Esophagus squamous epithelium (tissue), 5 donors: ENCODE measurements at regions not wholly inside any gene's neighbourhood (a gene's known extent, or its start where the extent isn't known, plus 50 kb on each side); places are given as distances from the start of the nearest gene placed in this dataset.

Experiments
- DNase-seq: peaks from one replicate; lab custom pipeline; 2025; lab: John Stamatoyannopoulos, UW
- H3K27ac ChIP-seq, 4 donors: fragments of 200-600 bp; sonication (generic); one replicate each; pipeline ENCODE4 v1.5.1; 2016 to 2019; ENCODE audit warnings: mild to moderate bottlenecking in 1 of 4
- H3K27me3 ChIP-seq, 4 donors: fragments of 200-600 bp; sonication (generic); 1 replicate in 3 of 4; 2 replicates in 1 of 4; pipeline versions ENCODE4 v1.5.1 to v1.6.0; 2017 to 2021; ENCODE audit warnings: antibody characterized with exemption in 1 of 4
- H3K36me3 ChIP-seq, 3 donors: fragments of 200-600 bp; sonication (generic); one replicate each; pipeline ENCODE4 v1.5.1; 2016 to 2019
- H3K4me1 ChIP-seq, 3 donors: fragments of 200-600 bp; sonication (generic); one replicate each; pipeline ENCODE4 v1.5.1; 2017 to 2019
- H3K4me3 ChIP-seq, 4 donors: fragments of 200-600 bp; sonication (generic); 1 replicate in 3 of 4; 2 replicates in 1 of 4; pipeline ENCODE4 v1.5.1; 2016 to 2019; ENCODE audit warnings: mild to moderate bottlenecking in 2 of 4, moderate library complexity in 1 of 4
- H3K9me3 ChIP-seq, 3 donors: fragments of 200-600 bp; sonication (generic); one replicate each; pipeline ENCODE4 v1.5.1; 2016 to 2019
- POLR2A ChIP-seq, 4 donors: fragments of 450-650 bp; IDR thresholded peaks; one replicate each; pipeline ENCODE4 v1.6.1; 2017; ENCODE audit warnings: antibody characterized with exemption in 4 of 4, mild to moderate bottlenecking in 4 of 4, moderate library complexity in 3 of 4
- WGBS, 2 donors: methylation state at CpG; one replicate each; pipeline ENCODE4 v1.1.5; 2018; 5-methylcytosine and 5-hydroxymethylcytosine counted together
- intact Hi-C: fragments of 100-400 bp; cut with DNase I; formaldehyde crosslinking; loops from one replicate; pipeline ENCODE4 v1.15.0; 2022
- TF ChIP-seq, protein P1 (sequence below), 6 experiments: fragments of 450-650 bp in 4 of 6; fragments of 200-600 bp in 2 of 6; sonication (generic) in 2 of 6; IDR thresholded peaks; one replicate each; pipeline ENCODE4 v1.5.1; 2016 to 2019; ENCODE audit warnings: antibody characterized with exemption in 6 of 6, mild to moderate bottlenecking in 4 of 6, moderate library complexity in 4 of 6
- donor health status: DM: yes; HTN: yes; CAD: no.

GRCh38 chr13:69649063-69649392 is 458.6 kb upstream of the ATXN8OS start:
- H3K27ac ChIP-seq = no peak overlapping the region
- intact Hi-C loops = no loop called here
- H3K4me3 ChIP-seq = no peak overlapping the region
- WGBS, 2 donors = 64 to 67% methylated on average over 2 of the region's 2 CpGs
- no peak for DNase-seq
- no peak for TF ChIP-seq POLR2A (IDR thresholded peaks at IDR 0.05)
- TF ChIP-seq, protein P1, sequence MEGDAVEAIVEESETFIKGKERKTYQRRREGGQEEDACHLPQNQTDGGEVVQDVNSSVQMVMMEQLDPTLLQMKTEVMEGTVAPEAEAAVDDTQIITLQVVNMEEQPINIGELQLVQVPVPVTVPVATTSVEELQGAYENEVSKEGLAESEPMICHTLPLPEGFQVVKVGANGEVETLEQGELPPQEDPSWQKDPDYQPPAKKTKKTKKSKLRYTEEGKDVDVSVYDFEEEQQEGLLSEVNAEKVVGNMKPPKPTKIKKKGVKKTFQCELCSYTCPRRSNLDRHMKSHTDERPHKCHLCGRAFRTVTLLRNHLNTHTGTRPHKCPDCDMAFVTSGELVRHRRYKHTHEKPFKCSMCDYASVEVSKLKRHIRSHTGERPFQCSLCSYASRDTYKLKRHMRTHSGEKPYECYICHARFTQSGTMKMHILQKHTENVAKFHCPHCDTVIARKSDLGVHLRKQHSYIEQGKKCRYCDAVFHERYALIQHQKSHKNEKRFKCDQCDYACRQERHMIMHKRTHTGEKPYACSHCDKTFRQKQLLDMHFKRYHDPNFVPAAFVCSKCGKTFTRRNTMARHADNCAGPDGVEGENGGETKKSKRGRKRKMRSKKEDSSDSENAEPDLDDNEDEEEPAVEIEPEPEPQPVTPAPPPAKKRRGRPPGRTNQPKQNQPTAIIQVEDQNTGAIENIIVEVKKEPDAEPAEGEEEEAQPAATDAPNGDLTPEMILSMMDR (IDR thresholded peaks at IDR 0.05) = no peak
- H3K27me3 ChIP-seq = no peaks in the 10 kb centered on the region
- peaks cover 0 to 13% (median 10%) of the 10 kb centered on the region in 3 donors for H3K9me3 ChIP-seq
- H3K4me1 ChIP-seq = no peaks in the 10 kb centered on the region
- no peaks in the 10 kb centered on the region for H3K36me3 ChIP-seq

- no peak overlapping the region for H3K4me3 ChIP-seq
- H3K27ac ChIP-seq = no peak overlapping the region
- H3K9me3 ChIP-seq = peaks cover 0 to 13% (median 10%) of the 10 kb centered on the region in 3 donors
- intact Hi-C loops = no loop called here
- H3K4me1 ChIP-seq = no peaks in the 10 kb centered on the region
- H3K36me3 ChIP-seq = no peaks in the 10 kb centered on the region
- H3K27me3 ChIP-seq = no peaks in the 10 kb centered on the region
- TF ChIP-seq, protein P1 (IDR thresholded peaks at IDR 0.05) = no peak
- TF ChIP-seq POLR2A (IDR thresholded peaks at IDR 0.05) = no peak
- DNase-seq = no peak
- WGBS, 2 donors = 78 to 86% methylated on average over 3 of the region's 3 CpGs
Measured at GRCh38 chr13:69648340-69649062, 459.1 kb upstream of the ATXN8OS start.

GRCh38 chr13:69644447-69644846 is 463.2 kb upstream of the ATXN8OS start:
- no peaks in the 10 kb centered on the region for H3K4me1 ChIP-seq
- H3K4me3 ChIP-seq = no peak overlapping the region
- no peaks in the 10 kb centered on the region for H3K27me3 ChIP-seq
- H3K36me3 ChIP-seq = no peaks in the 10 kb centered on the region
- no peak overlapping the region for H3K27ac ChIP-seq
- DNase-seq = no peak
- no peak for TF ChIP-seq POLR2A (IDR thresholded peaks at IDR 0.05)
- TF ChIP-seq, protein P1 (IDR thresholded peaks at IDR 0.05) = no peak
- intact Hi-C loops = no loop called here
- peaks cover 0 to 13% (median 10%) of the 10 kb centered on the region in 3 donors for H3K9me3 ChIP-seq

GRCh38 chr13:69641773-69642172 is 465.9 kb upstream of the ATXN8OS start:
- intact Hi-C loops = no loop called here
- DNase-seq = no peak
- Histone ChIP-seq H3K36me3 (no peaks in the 10 kb centered on the region), H3K4me3 (no peak overlapping the region), H3K27me3 (no peaks in the 10 kb centered on the region), H3K4me1 (no peaks in the 10 kb centered on the region), H3K27ac (no peak overlapping the region), H3K9me3 (peaks cover 0 to 17% (median 10%) of the 10 kb centered on the region in 3 donors)
- TF ChIP-seq POLR2A (IDR thresholded peaks at IDR 0.05) = no peak
- TF ChIP-seq, protein P1 (IDR thresholded peaks at IDR 0.05) = no peak

DNA sequence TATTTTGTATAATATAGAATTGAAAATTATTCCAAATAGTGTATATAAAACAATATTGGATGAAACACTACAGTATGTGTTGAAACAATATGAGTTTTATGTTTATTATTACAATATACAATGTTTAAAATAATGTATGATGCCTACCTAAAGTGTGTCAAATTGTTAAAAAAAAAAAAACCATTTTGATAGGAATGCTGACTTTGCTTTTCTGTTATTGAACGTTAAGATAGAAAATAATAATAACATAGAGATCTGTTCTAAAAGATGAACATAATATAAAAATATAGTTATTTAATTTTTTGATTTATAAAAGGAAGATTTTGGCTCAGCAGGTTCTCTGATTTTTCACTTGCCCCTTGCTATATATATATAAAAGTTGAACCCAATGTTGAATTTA is 474.6 kb upstream of the ATXN8OS start:
- no peaks in the 10 kb centered on the region for H3K27me3 ChIP-seq
- intact Hi-C loops = no loop called here
- 59 to 72% methylated on average over 1 of the region's 1 CpG for WGBS, 2 donors
- H3K36me3 ChIP-seq = no peaks in the 10 kb centered on the region
- no peak overlapping the region for H3K27ac ChIP-seq
- no peak for TF ChIP-seq POLR2A (IDR thresholded peaks at IDR 0.05)
- TF ChIP-seq, protein P1 (IDR thresholded peaks at IDR 0.05) = no peak
- no peaks in the 10 kb centered on the region for H3K9me3 ChIP-seq
- H3K4me3 ChIP-seq = no peak overlapping the region
- no peaks in the 10 kb centered on the region for H3K4me1 ChIP-seq
- no peak for DNase-seq
